KMS-11 (cell line): ENCODE measurements at regions not wholly inside any gene's neighbourhood (a gene's known extent, or its start where the extent isn't known, plus 50 kb on each side); places are given as distances from the start of the nearest gene placed in this dataset.

Experiments used
- H2AFZ ChIP-seq: fragments of 200-600 bp; sonication (generic); 2 replicates; pipeline ENCODE4 v1.6.1; 2016; ENCODE audit warnings: antibody characterized with exemption, mixed run types, low read depth
- H3K27ac ChIP-seq: fragments of 200-600 bp; sonication (generic); 2 replicates; pipeline ENCODE4 v1.6.1; 2016; ENCODE audit warnings: mild to moderate bottlenecking, mixed run types
- H3K27me3 ChIP-seq: fragments of 200-600 bp; sonication (generic); 2 replicates; pipeline ENCODE4 v1.6.1; 2017; ENCODE audit warnings: mild to moderate bottlenecking, low read depth, mixed run types, moderate library complexity; ENCODE audit not compliant: insufficient read depth
- H3K36me3 ChIP-seq: fragments of 200-600 bp; sonication (generic); 2 replicates; pipeline ENCODE4 v1.6.1; 2017; ENCODE audit warnings: mild to moderate bottlenecking, mixed run types; ENCODE audit not compliant: insufficient read depth
- H3K4me1 ChIP-seq: fragments of 200-600 bp; sonication (generic); 2 replicates; pipeline ENCODE4 v1.6.1; 2016; ENCODE audit warnings: mild to moderate bottlenecking, low read depth, mixed run types; ENCODE audit not compliant: poor library complexity, severe bottlenecking
- H3K4me2 ChIP-seq: fragments of 200-600 bp; sonication (generic); 2 replicates; pipeline ENCODE4 v1.7.0; 2016; ENCODE audit warnings: mild to moderate bottlenecking, mixed run types
- H3K4me3 ChIP-seq: fragments of 200-600 bp; sonication (generic); IDR thresholded peaks from 2 replicates; pipeline ENCODE4 v1.6.1; 2017; ENCODE audit warnings: low read depth, low read length, mixed read lengths; ENCODE audit not compliant: insufficient read depth
- H3K79me2 ChIP-seq: fragments of 200-600 bp; sonication (generic); 2 replicates; pipeline ENCODE4 v1.6.1; 2016; ENCODE audit warnings: low read depth, mixed run types; ENCODE audit not compliant: insufficient read depth
- H3K9ac ChIP-seq: fragments of 200-600 bp; sonication (generic); 2 replicates; pipeline ENCODE4 v1.6.1; 2016; ENCODE audit warnings: mild to moderate bottlenecking, mixed run types
- H4K20me1 ChIP-seq: fragments of 200-600 bp; sonication (generic); 2 replicates; pipeline ENCODE4 v1.6.1; 2016; ENCODE audit warnings: mild to moderate bottlenecking, mixed run types; ENCODE audit not compliant: insufficient read depth
- TF ChIP-seq, protein P1 (sequence below): fragments of 200-600 bp; sonication (generic); conservative IDR thresholded peaks from 2 replicates; pipeline ENCODE4 v1.6.1; 2017; ENCODE audit warnings: low read depth, mild to moderate bottlenecking, antibody characterized with exemption, low read length, moderate library complexity, mixed read lengths

GRCh38 chr3:177898185-177898584 is 638.1 kb upstream of the KCNMB2 start:
- Histone ChIP-seq H3K36me3 (no peaks in the 10 kb centered on the region), H4K20me1 (no peaks in the 10 kb centered on the region), H3K79me2 (no peaks in the 10 kb centered on the region), H3K4me1 (no peaks in the 10 kb centered on the region), H3K27me3 (no peaks in the 10 kb centered on the region), H3K4me3 (no peak overlapping the region), H2AFZ (no peak overlapping the region), H3K4me2 (no peak overlapping the region), H3K9ac (no peak overlapping the region), H3K27ac (no peak overlapping the region)
- TF ChIP-seq, protein P1, sequence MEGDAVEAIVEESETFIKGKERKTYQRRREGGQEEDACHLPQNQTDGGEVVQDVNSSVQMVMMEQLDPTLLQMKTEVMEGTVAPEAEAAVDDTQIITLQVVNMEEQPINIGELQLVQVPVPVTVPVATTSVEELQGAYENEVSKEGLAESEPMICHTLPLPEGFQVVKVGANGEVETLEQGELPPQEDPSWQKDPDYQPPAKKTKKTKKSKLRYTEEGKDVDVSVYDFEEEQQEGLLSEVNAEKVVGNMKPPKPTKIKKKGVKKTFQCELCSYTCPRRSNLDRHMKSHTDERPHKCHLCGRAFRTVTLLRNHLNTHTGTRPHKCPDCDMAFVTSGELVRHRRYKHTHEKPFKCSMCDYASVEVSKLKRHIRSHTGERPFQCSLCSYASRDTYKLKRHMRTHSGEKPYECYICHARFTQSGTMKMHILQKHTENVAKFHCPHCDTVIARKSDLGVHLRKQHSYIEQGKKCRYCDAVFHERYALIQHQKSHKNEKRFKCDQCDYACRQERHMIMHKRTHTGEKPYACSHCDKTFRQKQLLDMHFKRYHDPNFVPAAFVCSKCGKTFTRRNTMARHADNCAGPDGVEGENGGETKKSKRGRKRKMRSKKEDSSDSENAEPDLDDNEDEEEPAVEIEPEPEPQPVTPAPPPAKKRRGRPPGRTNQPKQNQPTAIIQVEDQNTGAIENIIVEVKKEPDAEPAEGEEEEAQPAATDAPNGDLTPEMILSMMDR: no peak

DNA sequence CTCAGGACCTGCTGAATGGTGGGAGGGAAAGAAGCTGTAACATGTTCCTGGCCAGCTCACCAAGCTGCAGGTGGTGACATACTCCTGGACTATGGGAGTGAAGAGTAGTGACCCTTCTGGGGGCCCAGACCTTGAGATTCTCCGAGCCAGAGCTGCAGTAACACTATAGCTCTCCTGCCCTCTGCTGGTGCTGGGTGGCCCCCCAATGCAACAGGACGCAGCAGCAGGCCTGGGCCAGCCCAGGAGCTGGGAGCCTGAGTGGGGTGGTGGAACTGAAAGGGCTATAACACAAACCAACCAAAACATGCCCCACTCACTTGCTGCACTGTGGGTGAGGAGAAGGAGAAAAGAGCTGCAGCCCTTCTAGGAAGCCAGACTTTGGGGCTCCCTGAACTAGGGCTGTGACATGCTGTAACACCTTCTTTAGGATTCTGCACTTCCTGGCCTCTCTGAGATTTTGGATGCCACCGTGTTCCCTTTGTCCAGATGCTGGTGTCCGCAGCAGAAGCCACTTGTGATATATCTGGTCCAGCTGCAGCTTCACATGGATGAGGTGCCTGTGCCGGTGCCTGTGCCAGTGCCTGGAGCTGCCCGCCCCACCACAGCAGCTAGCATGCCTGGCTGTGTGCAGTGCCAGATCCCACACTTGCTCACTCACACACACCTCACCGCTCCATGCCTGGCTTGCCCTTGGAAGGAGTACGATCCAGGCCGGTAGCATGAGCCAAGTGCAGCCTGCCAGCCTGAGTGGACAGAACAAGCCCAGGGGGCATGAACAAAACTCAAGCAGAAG is 636.8 kb upstream of the KCNMB2 start:
- no peaks in the 10 kb centered on the region for H3K79me2 ChIP-seq
- no peak overlapping the region for H3K27ac ChIP-seq
- no peak overlapping the region for H3K4me2 ChIP-seq
- H2AFZ ChIP-seq: no peak overlapping the region
- TF ChIP-seq, protein P1: no peak
- H3K36me3 ChIP-seq: no peaks in the 10 kb centered on the region
- no peaks in the 10 kb centered on the region for H4K20me1 ChIP-seq
- H3K4me3 ChIP-seq: no peak overlapping the region
- no peak overlapping the region for H3K9ac ChIP-seq
- no peaks in the 10 kb centered on the region for H3K4me1 ChIP-seq
- H3K27me3 ChIP-seq: no peaks in the 10 kb centered on the region

DNA sequence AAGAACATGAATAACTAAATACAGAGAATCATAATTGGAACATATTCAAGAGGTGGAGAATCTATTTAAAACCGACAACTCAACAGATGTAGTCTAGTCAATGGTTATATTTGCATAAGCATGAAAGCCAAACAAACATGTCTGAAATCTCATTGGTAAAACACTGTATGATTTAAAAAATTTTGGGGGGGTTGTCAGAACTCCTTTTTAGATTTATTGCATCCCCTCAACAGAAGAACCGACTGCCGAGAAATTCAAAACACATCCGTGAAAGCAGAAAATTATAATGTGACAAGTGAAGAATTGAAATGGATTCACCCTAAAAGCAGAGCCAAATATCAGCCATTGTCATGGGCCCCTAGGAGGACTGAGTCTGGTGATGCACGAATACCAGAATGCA is 633.4 kb upstream of the KCNMB2 start:
- H4K20me1 ChIP-seq: no peaks in the 10 kb centered on the region
- TF ChIP-seq, protein P1: no peak
- no peaks in the 10 kb centered on the region for H3K79me2 ChIP-seq
- no peaks in the 10 kb centered on the region for H3K4me1 ChIP-seq
- H3K4me2 ChIP-seq: no peak overlapping the region
- no peak overlapping the region for H3K27ac ChIP-seq
- no peaks in the 10 kb centered on the region for H3K27me3 ChIP-seq
- H3K4me3 ChIP-seq: no peak overlapping the region
- no peak overlapping the region for H2AFZ ChIP-seq
- H3K36me3 ChIP-seq: no peaks in the 10 kb centered on the region
- no peak overlapping the region for H3K9ac ChIP-seq

GRCh38 chr3:177904621-177905020 is 631.6 kb upstream of the KCNMB2 start:
- Histone ChIP-seq H4K20me1 (no peaks in the 10 kb centered on the region), H3K27me3 (no peaks in the 10 kb centered on the region), H2AFZ (no peak overlapping the region), H3K27ac (no peak overlapping the region), H3K4me3 (no peak overlapping the region), H3K9ac (no peak overlapping the region), H3K36me3 (no peaks in the 10 kb centered on the region), H3K4me1 (no peaks in the 10 kb centered on the region), H3K4me2 (no peak overlapping the region), H3K79me2 (no peaks in the 10 kb centered on the region)
- TF ChIP-seq, protein P1: no peak
